Neural crest cell (in vitro differentiated cells): ENCODE measurements at regions not wholly inside any gene's neighbourhood (a gene's known extent, or its start where the extent isn't known, plus 50 kb on each side); places are given as distances from the start of the nearest gene placed in this dataset.

Source experiments
- DNase-seq: peaks from one replicate; pipeline ENCODE4 v3.0.0; 2021; ENCODE audit warnings: low read depth, mixed read lengths, low spot score
- H3K27ac Mint-ChIP-seq: one replicate; pipeline ENCODE4 v1.8.0; 2021; ENCODE audit warnings: mild to moderate bottlenecking, mixed read lengths; ENCODE audit not compliant: unreplicated experiment
- H3K27me3 Mint-ChIP-seq: 2 replicates; pipeline ENCODE4 v1.8.0; 2021; ENCODE audit warnings: low read depth, mild to moderate bottlenecking, mixed read lengths
- H3K36me3 Mint-ChIP-seq: 2 replicates; pipeline ENCODE4 v1.8.0; 2021; ENCODE audit warnings: low read depth, mild to moderate bottlenecking, mixed read lengths
- H3K4me1 Mint-ChIP-seq: 2 replicates; pipeline ENCODE4 v1.8.0; 2021; ENCODE audit warnings: mixed read lengths
- H3K4me3 Mint-ChIP-seq: one replicate; pipeline ENCODE4 v1.8.0; 2021; ENCODE audit warnings: mild to moderate bottlenecking, mixed read lengths
- H3K9me3 Mint-ChIP-seq: 2 replicates; pipeline ENCODE4 v1.8.0; 2021; ENCODE audit warnings: mixed read lengths
- TF ChIP-seq, protein P1 (sequence below): fragments of 200-600 bp; sonication (generic); conservative IDR thresholded peaks from 2 replicates; pipeline ENCODE4 v1.5.0; 2021; ENCODE audit warnings: antibody characterized with exemption, mild to moderate bottlenecking

DNA sequence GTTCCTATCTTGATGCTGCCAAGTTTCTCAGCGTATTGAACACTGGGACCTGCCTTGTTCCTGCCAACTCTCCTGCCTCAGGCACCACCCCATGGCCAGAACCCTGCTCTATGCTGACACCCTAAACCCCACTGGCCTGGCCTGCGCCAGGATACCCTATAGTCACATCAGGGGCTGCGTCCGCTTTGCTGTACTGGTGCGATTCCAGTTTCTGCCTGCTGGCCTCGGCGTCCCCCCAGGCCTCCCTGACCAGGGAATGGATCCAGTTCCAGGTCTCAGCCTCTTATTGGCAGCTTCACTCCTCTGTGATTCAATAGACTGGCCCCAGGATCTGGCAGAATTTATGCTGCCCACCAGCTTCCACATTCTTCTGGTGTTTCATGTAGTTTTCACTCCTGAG lies 55.0 kb downstream of the GPR6 start:
- no peaks in the 10 kb centered on the region for H3K27me3 Mint-ChIP-seq
- DNase-seq: no peak
- no peaks in the 10 kb centered on the region for H3K36me3 Mint-ChIP-seq
- peak overlapping the region; percentile 82 for H3K27ac Mint-ChIP-seq
- TF ChIP-seq, protein P1, sequence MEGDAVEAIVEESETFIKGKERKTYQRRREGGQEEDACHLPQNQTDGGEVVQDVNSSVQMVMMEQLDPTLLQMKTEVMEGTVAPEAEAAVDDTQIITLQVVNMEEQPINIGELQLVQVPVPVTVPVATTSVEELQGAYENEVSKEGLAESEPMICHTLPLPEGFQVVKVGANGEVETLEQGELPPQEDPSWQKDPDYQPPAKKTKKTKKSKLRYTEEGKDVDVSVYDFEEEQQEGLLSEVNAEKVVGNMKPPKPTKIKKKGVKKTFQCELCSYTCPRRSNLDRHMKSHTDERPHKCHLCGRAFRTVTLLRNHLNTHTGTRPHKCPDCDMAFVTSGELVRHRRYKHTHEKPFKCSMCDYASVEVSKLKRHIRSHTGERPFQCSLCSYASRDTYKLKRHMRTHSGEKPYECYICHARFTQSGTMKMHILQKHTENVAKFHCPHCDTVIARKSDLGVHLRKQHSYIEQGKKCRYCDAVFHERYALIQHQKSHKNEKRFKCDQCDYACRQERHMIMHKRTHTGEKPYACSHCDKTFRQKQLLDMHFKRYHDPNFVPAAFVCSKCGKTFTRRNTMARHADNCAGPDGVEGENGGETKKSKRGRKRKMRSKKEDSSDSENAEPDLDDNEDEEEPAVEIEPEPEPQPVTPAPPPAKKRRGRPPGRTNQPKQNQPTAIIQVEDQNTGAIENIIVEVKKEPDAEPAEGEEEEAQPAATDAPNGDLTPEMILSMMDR: no peak
- H3K4me3 Mint-ChIP-seq: no peak overlapping the region
- no peaks in the 10 kb centered on the region for H3K4me1 Mint-ChIP-seq
- no peaks in the 10 kb centered on the region for H3K9me3 Mint-ChIP-seq

DNA sequence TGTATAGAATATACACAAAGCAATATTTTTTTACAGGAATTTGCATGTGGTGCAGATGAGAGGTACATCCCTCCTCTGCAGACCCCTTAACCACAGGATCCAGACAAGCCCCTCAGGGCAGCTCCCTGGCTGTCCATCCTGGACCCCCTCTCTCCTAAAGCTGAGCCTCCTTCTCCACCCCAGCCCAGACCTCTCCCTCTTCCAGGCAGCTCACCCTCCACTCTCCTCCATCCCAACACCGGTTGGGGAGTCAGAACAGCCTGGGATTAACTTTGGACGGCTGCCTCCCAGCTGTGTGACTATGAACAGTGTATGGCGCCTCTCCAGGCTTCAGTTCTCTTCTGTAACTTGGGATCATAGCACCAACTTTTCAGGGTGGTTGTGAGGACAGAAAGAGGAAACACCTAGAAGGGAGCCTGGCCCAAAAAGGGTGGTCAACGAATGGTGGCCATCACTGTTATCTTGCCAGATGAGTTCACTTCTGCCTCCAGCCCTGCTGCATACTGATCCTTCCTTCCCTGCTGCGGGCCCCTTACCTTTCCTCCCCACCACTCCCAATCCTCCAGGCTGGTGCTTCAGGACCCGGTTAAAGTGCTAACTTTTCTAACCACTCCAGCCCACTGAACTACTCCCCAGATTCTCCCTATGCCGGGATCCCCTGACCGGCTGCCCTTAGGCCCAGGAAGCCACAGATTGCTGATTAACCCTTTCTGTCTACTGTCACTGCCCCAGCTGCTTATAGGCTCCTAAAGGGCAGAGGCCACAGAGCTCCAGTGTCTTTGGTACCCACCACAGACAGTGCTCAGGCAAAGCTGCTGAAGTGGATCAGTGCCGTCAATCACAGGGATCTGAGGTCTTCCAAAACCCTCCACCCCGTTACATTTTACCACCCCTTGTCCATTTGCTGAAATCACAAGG lies 55.9 kb downstream of the GPR6 start:
- no peaks in the 10 kb centered on the region for H3K36me3 Mint-ChIP-seq
- H3K4me1 Mint-ChIP-seq: no peaks in the 10 kb centered on the region
- TF ChIP-seq, protein P1: no peak
- H3K27ac Mint-ChIP-seq: no peak overlapping the region
- no peaks in the 10 kb centered on the region for H3K9me3 Mint-ChIP-seq
- DNase-seq: no peak
- no peaks in the 10 kb centered on the region for H3K27me3 Mint-ChIP-seq
- no peak overlapping the region for H3K4me3 Mint-ChIP-seq

DNA sequence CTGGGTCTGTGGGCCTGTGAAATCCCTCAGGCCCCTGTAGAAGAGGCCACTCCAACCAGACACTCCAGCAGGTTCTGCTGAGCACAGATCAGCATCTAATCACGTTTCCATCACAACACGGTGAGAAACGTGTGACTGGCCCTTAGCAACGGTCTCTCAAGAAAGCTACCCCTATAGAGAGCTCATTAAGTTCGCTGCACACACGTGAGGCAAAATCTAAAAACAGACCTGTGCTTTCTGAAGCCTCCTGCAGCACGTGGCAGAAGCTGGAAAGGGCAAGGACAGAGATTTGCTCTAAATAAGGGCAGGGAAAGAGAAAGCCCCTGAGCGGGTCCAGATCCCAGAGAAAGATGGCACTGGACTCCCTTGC lies 56.5 kb downstream of the GPR6 start:
- Mint-ChIP-seq H3K27ac (no peak overlapping the region), H3K27me3 (no peaks in the 10 kb centered on the region), H3K4me1 (peaks cover 5% of the 10 kb centered on the region), H3K36me3 (no peaks in the 10 kb centered on the region), H3K9me3 (no peaks in the 10 kb centered on the region), H3K4me3 (no peak overlapping the region)
- TF ChIP-seq, protein P1: no peak
- DNase-seq: no peak

DNA sequence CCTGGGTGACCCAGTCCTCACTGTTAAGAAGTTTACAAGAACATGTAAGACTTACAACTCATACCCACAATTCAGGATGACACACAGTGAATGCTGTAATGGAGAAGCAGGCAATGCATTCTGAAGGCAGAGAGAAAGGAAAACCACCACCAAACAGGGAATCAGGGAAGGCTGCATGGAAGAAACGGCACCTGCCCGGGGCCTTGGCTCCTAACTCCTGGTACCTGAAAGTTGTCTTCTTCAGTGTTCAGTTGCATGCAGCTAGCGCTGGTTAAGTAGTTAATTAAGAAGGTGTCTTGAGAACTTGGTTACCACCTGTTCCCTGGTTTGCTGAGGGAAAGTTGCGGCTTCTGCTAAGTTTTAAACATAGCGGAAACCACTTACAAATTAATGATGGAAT lies 57.2 kb downstream of the GPR6 start:
- DNase-seq: no peak
- TF ChIP-seq, protein P1: no peak
- Mint-ChIP-seq H3K27ac (no peak overlapping the region), H3K9me3 (no peaks in the 10 kb centered on the region), H3K27me3 (peaks cover 5% of the 10 kb centered on the region), H3K36me3 (no peaks in the 10 kb centered on the region), H3K4me3 (no peak overlapping the region), H3K4me1 (peaks cover 10% of the 10 kb centered on the region)

DNA sequence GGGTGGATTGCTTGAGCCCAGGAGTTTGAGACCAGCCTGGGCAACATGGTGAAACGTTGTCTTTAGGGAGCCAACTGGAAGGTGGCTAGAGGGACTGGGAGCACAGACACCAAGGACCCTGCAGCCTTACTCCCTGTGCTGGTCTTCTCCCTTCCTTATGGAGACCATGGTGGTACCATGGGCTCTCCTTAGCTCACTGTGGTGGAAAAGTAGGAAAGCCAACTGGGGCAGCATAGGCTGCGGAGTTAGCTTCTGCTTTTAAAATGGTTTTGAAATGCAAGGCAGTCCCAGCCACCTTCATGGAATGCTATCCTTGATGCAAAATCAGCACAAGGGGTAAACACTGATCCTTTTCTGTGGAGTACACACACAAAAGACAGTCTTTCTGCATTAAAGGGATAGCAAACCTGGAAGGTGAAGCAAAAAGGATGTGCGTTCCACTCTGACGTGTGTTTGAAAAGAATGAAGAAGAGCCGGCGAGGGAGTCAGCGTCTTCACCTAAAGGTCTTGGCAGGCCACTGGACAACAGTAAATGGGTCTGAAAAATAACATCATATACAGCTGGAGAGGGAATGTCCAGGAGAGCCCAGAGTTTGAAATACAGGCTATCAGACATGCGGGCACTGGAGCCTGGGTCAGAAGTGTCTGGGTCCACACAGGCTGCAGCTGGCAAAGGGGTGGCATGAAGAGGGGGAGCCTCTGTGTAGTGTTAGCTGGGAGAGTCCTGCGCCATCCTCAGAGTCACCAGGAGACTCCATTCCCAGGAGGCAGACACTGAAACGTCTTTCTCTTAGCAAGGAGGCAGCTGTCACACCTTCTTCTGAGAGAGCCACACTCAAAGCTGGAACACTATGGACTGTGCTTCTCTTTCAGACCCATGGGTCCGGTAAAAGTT lies 58.5 kb downstream of the GPR6 start:
- TF ChIP-seq, protein P1: no peak
- Mint-ChIP-seq H3K27me3 (peaks cover 7% of the 10 kb centered on the region), H3K4me3 (no peak overlapping the region), H3K4me1 (peaks cover 10% of the 10 kb centered on the region), H3K27ac (no peak overlapping the region), H3K36me3 (no peaks in the 10 kb centered on the region), H3K9me3 (no peaks in the 10 kb centered on the region)
- DNase-seq: no peak
